ENCODE measurements at regions not wholly inside any gene's neighbourhood (a gene's known extent, or its start where the extent isn't known, plus 50 kb on each side); places are given as distances from the start of the nearest gene placed in this dataset.

- no peak overlapping the region for H3K9ac ChIP-seq (ENCODE audit: control insufficient read depth, insufficient read depth, low read length)
- no peaks in the 10 kb centered on the region for H3K79me2 ChIP-seq (ENCODE audit: control insufficient read depth, insufficient read depth, low read length)
- ATAC-seq (no peak), DNase-seq (ENCODE audit: low read depth, low spot score) (no peak), FAIRE-seq (no peak)
- no peak overlapping the region for H3K4me2 ChIP-seq (ENCODE audit: control insufficient read depth, insufficient read depth)
- no peaks in the 10 kb centered on the region for H3K27me3 ChIP-seq (replicated peaks in 1 of 2; ENCODE audit: control insufficient read depth in 2 of 2, insufficient read depth in 2 of 2, low read length in 1 of 2)
- no peaks in the 10 kb centered on the region for H3K36me3 ChIP-seq (ENCODE audit: control insufficient read depth in 2 of 2, insufficient read depth in 2 of 2, low read length in 1 of 2)
- RAD21 ChIA-PET (ENCODE audit: unreplicated experiment), result no interaction called here
- SMC1A ChIA-PET (ENCODE audit: uncharacterized antibody, unreplicated experiment), result interaction anchor here (1.1 to 1.9 kb wide), 3 partner anchors 14 to 83 kb away, joined by 3 to 7 read pairs (median 4); no protein-coding TSS in a partner anchor
- in situ Hi-C loops (cut with MboI) (no loop called here), intact Hi-C loops (cut with micrococcal nuclease; ENCODE audit: unreplicated experiment) (no loop called here)
- H4K20me1 ChIP-seq (ENCODE audit: control insufficient read depth, insufficient read depth), result no peaks in the 10 kb centered on the region
- no peak overlapping the region for H3K4me3 ChIP-seq
- no peak overlapping the region for H2AFZ ChIP-seq (ENCODE audit: control insufficient read depth, low read depth, low read length)
- TF ChIP-seq FOS (IDR thresholded peaks at IDR 0.05; ENCODE audit: borderline replicate concordance, extremely low read depth, insufficient read length) (no peak), KLF5 (IDR thresholded peaks at IDR 0.05; ENCODE audit: partially characterized antibody) (no peak), YY1 (IDR thresholded peaks at IDR 0.05; ENCODE audit: low read depth, low read length) (no peak), HDAC2 (IDR thresholded peaks at IDR 0.05) (no peak), PBX3 (IDR thresholded peaks at IDR 0.05; ENCODE audit: insufficient replicate concordance, low read depth, low read length) (no peak), TAF1 (IDR thresholded peaks at IDR 0.05; ENCODE audit: borderline replicate concordance, low read depth, low read length) (no peak), ZSCAN29 (IDR thresholded peaks at IDR 0.05) (no peak), ZNF687 (IDR thresholded peaks at IDR 0.05) (no peak), ZNF592 (IDR thresholded peaks at IDR 0.05) (no peak), JUND (IDR thresholded peaks at IDR 0.05; ENCODE audit: low read depth, low read length) (no peak), CBFB (IDR thresholded peaks at IDR 0.05; ENCODE audit: low read depth) (no peak), SUZ12 (IDR thresholded peaks at IDR 0.05; ENCODE audit: unreplicated experiment) (no peak)
- CTCF ChIA-PET, result interaction anchor here (0.7 to 1.2 kb wide), 2 partner anchors 72 to 97 kb away, joined by 3 to 4 read pairs; no protein-coding TSS in a partner anchor
- H3K27ac ChIP-seq (ENCODE audit: control insufficient read depth, insufficient read depth), result no peak overlapping the region
- WGBS (ENCODE audit: insufficient coverage, insufficient replicate concordance, low lambda C conversion rate, missing lambda C conversion rate), result 0% methylated on average over 2 of the region's 2 CpGs
- POLR2A ChIA-PET, result no interaction called here
- H3K9me3 ChIP-seq (replicated peaks; ENCODE audit: control insufficient read depth, insufficient read depth, low read length), result no peaks in the 10 kb centered on the region
- no TSS peak for BruUV-seq (replicated peaks)
- H3K4me1 ChIP-seq (ENCODE audit: control insufficient read depth, insufficient read depth, low read length), result no peaks in the 10 kb centered on the region
Measured at GRCh38 chr19:28537079-28537478, 675.9 kb downstream of the UQCRFS1 start.
